ENCODE measurements at regions not wholly inside any gene's neighbourhood (a gene's known extent, or its start where the extent isn't known, plus 50 kb on each side); places are given as distances from the start of the nearest gene placed in this dataset.

DNA sequence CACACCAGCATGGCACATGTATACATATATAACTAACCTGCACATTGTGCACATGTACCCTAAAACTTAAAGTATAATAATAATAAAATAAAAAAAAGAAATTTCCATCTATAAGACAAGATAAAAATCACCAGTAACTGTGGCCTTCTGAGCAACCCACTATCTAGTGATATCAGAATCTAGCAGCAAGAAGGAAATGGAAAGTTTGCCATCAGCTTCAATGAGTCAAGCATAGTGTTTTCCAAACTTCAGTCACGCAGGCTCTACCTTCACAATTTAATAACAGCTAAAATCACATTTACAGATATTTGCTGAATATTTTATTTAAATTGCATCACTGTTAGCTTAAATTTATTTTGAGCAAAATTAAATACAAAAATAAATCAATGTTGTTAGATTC, 345.3 kb upstream of the CD180 start:
- no peaks in the 10 kb centered on the region for H3K36me3 ChIP-seq
- peaks cover 0 to 8% of the 10 kb centered on the region in 2 donors for H3K4me1 ChIP-seq
- TF ChIP-seq CTCF (IDR thresholded peaks at IDR 0.05) = no peak
- H3K27ac ChIP-seq = no peak overlapping the region
- DNase-seq (ENCODE audit: low spot score) = no peak
- H3K4me3 ChIP-seq = no peak overlapping the region
- no peaks in the 10 kb centered on the region for H3K27me3 ChIP-seq
- no peaks in the 10 kb centered on the region for H3K9me3 ChIP-seq

DNA sequence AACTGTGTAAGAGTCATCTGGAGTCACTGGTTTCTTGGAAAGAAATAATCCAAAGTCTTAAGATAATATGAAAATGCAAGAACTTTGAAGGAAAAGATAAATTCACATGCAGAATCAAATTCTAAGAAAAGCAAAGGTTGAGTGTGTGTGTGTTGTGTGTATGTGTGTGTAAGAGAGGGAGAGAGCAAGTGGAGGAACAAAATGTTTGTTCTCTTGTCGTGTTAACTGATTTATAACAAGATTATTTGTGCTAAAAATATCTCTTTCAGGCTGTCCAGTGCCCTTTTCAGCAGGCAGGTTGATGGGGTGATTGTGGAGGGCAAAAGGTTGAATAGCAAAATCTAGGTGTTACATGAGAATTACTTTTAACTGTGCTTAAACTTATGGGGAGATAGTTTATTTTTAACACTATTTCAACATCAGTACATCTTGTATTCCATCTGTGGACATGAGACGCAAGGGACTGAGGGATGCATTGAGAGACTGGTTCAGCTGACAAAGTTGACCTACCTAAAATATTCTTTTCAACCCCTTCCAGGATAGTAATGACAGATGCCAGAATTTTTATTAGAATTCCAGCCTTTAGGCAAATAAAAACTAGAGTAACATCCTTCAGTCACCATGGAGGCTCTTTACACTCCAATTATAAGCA, 342.4 kb upstream of the CD180 start:
- Histone ChIP-seq H3K4me3 (no peak overlapping the region), H3K9me3 (no peaks in the 10 kb centered on the region), H3K27ac (no peak overlapping the region), H3K4me1 (peaks cover 0 to 8% of the 10 kb centered on the region in 2 donors), H3K36me3 (no peaks in the 10 kb centered on the region), H3K27me3 (no peaks in the 10 kb centered on the region)
- no peak for DNase-seq (ENCODE audit: low spot score)
- TF ChIP-seq CTCF (IDR thresholded peaks at IDR 0.05) = no peak

DNA sequence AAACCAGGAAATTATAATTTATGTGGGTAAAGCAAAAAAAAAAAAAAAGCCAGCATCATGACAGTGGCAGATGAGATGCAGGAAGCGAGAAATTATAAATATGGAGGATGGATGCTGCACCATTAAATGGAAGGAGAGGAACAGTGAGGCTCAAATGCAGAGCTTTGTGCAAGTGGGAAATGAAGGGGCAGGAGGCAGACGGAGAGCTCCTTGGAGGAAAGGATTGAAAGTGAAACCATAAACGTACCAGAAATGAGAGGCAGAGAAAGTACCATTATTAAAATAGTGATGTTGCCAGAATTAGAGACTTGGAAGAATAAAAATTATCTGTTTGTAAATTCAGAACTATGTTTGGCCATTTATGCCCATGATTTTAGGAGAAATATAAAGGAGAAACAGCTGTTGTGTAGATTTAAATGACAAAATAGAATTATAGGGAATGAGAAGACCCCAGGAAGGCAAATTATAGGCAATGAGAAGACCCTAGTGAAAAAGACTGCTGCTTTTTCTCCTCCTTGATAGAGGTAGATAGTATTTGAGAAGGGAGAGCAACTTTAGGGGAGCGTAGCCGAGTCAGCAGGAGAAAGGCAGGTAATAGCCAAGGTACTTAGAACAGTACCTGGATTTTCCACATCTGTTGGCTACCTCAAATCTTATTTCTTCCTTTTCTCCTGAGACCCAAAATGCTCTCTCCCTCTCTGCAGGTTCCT, 341.0 kb upstream of the CD180 start:
- Histone ChIP-seq H3K27me3 (no peaks in the 10 kb centered on the region), H3K9me3 (no peaks in the 10 kb centered on the region), H3K27ac (no peak overlapping the region), H3K4me1 (peaks cover 0 to 8% of the 10 kb centered on the region in 2 donors), H3K36me3 (no peaks in the 10 kb centered on the region), H3K4me3 (peak overlapping the region in 1 of 2 donors; percentile 25)
- TF ChIP-seq CTCF (IDR thresholded peaks at IDR 0.05) = no peak
- no peak for DNase-seq (ENCODE audit: low spot score)

GRCh38 chr5:67536866-67537265, 340.3 kb upstream of the CD180 start:
- no peaks in the 10 kb centered on the region for H3K27me3 ChIP-seq
- no peaks in the 10 kb centered on the region for H3K9me3 ChIP-seq
- H3K4me1 ChIP-seq = peaks cover 0 to 8% of the 10 kb centered on the region in 2 donors
- no peak overlapping the region for H3K27ac ChIP-seq
- no peak overlapping the region for H3K4me3 ChIP-seq
- TF ChIP-seq CTCF (IDR thresholded peaks at IDR 0.05) = no peak
- H3K36me3 ChIP-seq = no peaks in the 10 kb centered on the region
- DNase-seq (ENCODE audit: low spot score) = no peak

DNA sequence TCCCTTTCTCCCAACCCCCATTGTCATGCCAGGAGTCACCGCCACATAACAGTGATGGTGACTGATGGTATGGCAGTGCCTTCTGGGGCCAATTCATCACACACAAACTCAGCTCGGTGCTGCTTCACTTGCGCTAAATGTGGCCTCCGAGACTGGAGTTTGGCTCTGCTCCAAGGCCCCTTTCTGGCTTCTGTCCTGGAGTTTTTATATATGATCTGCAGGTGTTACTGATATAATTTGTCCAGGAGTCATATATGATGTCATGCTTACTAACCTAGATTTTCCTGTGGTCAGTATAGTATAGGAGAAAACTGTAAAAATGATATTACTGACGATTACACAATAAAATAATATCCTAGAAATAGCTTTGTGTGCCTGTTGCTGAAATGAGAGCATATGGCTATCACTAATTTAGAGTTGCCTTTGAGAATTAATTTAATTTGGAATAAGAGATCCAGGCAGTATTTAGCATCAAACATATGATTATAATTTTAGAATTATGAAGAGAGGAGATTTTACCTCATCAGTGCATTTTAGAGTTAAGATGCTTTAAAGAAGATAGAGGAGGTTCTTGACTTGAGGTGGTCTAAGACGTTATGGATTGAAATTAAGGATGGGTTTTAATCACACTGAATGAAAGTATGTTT, 334.1 kb upstream of the CD180 start:
- Histone ChIP-seq H3K27ac (no peak overlapping the region), H3K9me3 (peaks cover 0 to 10% of the 10 kb centered on the region in 2 donors), H3K36me3 (no peaks in the 10 kb centered on the region), H3K4me1 (no peaks in the 10 kb centered on the region), H3K27me3 (no peaks in the 10 kb centered on the region), H3K4me3 (no peak overlapping the region)
- DNase-seq (ENCODE audit: low spot score) = no peak
- TF ChIP-seq CTCF (IDR thresholded peaks at IDR 0.05) = no peak

All from right atrium auricular region (tissue), 2 donors.